ENCODE measurements at regions not wholly inside any gene's neighbourhood (a gene's known extent, or its start where the extent isn't known, plus 50 kb on each side); places are given as distances from the start of the nearest gene placed in this dataset.
A peak's percentile ranks its signal among the peaks of the same experiment; 100 is the strongest.

DNA sequence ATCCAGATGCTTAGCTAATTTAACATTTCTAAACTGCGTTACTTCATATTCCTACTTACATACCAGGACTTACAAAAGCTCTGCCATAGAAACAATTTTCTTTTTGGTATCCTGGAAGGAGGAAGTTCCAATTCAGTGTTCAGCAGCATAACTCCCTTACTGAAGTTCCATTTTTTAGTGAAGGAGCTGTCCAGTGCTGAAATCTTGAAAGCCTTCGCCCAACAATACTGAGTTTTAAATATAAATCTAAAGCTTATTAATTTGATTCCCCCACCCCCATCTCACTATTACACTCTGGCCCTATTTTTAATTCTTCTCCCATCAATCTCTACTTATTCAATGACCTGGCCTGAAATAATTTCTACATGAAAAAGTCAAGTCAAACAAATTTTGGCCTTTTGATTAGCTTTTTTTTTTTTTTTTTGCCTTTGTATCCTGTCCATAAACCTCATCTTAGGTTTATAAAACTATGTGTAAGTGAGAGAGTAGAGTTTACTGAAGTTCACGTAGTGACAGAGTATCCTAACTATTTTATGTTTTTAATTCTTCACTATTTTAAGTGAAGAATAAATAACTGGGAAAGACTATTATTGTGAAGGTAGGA is 323.0 kb upstream of the PLD5 start (continued):
- no peak for TF ChIP-seq BRD9 (IDR thresholded peaks at IDR 0.05; ENCODE audit: low read depth, partially characterized antibody)
- TF ChIP-seq MIER1 (IDR thresholded peaks at IDR 0.05; ENCODE audit: low read depth): peak; percentile 83
- peak; percentile 95 for TF ChIP-seq EHMT2 (IDR thresholded peaks at IDR 0.05)
- TF ChIP-seq PTBP1 (IDR thresholded peaks at IDR 0.05; ENCODE audit: low read depth, low read length): no peak
- no peak for TF ChIP-seq SIN3A (IDR thresholded peaks at IDR 0.05; ENCODE audit: borderline replicate concordance in 2 of 2, control insufficient read depth in 1 of 2, low read depth in 2 of 2, low read length in 2 of 2)

DNA sequence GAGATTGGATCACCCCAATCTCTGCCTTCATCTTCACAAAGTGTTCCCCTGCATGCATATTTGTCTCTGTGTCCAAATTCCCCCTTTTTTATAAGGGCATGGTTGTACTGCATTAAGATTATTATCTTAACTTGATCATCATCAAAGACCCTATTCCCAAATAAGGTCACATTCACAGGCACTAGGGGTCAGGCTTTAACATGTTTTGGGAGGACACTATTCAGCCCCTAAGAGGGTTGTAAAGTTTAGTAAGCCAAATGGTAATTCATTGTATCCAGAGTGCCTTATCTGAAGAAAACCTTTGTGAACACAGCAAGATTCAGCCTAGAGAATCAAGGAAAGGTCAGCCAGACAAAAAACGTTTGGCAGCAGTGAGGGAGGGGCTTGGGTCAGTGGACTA is 317.6 kb upstream of the PLD5 start:
- intact Hi-C loops (cut with micrococcal nuclease) (no loop called here), in situ Hi-C loops (cut with MboI) (loop anchor here (25.0 kb wide), 1 partner anchor 495 kb away; no protein-coding TSS in a partner anchor)
- no peaks in the 10 kb centered on the region for H3K36me3 ChIP-seq (ENCODE audit: control insufficient read depth, insufficient read depth, low read length)
- H3K4me1 ChIP-seq (replicated peaks in 1 of 2; ENCODE audit: control insufficient read depth in 2 of 2, insufficient read depth in 2 of 2, low read length in 2 of 2): no peaks in the 10 kb centered on the region
- no peak overlapping the region for H2AFZ ChIP-seq (ENCODE audit: low read depth, low read length)
- H4K20me1 ChIP-seq (replicated peaks; ENCODE audit: control insufficient read depth, insufficient read depth, low read length): no peaks in the 10 kb centered on the region
- ChIA-PET CTCF (ENCODE audit: low intra/inter-chr PET ratio) (no interaction called here), POLR2A (no interaction called here)
- no peak overlapping the region for H3K9ac ChIP-seq (ENCODE audit: insufficient read depth in 1 of 2, low read depth in 2 of 2, low read length in 2 of 2)
- H3K27me3 ChIP-seq (ENCODE audit: control insufficient read depth in 2 of 2, insufficient read depth in 2 of 2, low read length in 2 of 2): no peaks in the 10 kb centered on the region
- no peaks in the 10 kb centered on the region for H3K9me3 ChIP-seq (replicated peaks; ENCODE audit: control insufficient read depth, insufficient read depth, low read depth, low read length)
- TF ChIP-seq SETDB1 (IDR thresholded peaks at IDR 0.05; ENCODE audit: low read length): no peak
- TF ChIP-seq, protein P1, sequence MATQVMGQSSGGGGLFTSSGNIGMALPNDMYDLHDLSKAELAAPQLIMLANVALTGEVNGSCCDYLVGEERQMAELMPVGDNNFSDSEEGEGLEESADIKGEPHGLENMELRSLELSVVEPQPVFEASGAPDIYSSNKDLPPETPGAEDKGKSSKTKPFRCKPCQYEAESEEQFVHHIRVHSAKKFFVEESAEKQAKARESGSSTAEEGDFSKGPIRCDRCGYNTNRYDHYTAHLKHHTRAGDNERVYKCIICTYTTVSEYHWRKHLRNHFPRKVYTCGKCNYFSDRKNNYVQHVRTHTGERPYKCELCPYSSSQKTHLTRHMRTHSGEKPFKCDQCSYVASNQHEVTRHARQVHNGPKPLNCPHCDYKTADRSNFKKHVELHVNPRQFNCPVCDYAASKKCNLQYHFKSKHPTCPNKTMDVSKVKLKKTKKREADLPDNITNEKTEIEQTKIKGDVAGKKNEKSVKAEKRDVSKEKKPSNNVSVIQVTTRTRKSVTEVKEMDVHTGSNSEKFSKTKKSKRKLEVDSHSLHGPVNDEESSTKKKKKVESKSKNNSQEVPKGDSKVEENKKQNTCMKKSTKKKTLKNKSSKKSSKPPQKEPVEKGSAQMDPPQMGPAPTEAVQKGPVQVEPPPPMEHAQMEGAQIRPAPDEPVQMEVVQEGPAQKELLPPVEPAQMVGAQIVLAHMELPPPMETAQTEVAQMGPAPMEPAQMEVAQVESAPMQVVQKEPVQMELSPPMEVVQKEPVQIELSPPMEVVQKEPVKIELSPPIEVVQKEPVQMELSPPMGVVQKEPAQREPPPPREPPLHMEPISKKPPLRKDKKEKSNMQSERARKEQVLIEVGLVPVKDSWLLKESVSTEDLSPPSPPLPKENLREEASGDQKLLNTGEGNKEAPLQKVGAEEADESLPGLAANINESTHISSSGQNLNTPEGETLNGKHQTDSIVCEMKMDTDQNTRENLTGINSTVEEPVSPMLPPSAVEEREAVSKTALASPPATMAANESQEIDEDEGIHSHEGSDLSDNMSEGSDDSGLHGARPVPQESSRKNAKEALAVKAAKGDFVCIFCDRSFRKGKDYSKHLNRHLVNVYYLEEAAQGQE (IDR thresholded peaks at IDR 0.05; ENCODE audit: borderline replicate concordance): 0 out of 2 replicates have a peak, but pooled peaks have one; percentile 32
- TF ChIP-seq, protein P1 (CRISPR knock-in tag; IDR thresholded peaks at IDR 0.05; ENCODE audit: low read depth): no peak
- peak in 1 of 2 experiments; percentile 46; a peak in 2 of 4 replicates for TF ChIP-seq RAD21 (CRISPR knock-in tag; conservative IDR thresholded peaks at IDR 0.05 in 1 of 2, IDR thresholded peaks at IDR 0.05 in 1 of 2)
- TF ChIP-seq ZNF274 (IDR thresholded peaks at IDR 0.05; ENCODE audit: borderline replicate concordance, low read depth, low read length): no peak
- TF ChIP-seq, protein P2, sequence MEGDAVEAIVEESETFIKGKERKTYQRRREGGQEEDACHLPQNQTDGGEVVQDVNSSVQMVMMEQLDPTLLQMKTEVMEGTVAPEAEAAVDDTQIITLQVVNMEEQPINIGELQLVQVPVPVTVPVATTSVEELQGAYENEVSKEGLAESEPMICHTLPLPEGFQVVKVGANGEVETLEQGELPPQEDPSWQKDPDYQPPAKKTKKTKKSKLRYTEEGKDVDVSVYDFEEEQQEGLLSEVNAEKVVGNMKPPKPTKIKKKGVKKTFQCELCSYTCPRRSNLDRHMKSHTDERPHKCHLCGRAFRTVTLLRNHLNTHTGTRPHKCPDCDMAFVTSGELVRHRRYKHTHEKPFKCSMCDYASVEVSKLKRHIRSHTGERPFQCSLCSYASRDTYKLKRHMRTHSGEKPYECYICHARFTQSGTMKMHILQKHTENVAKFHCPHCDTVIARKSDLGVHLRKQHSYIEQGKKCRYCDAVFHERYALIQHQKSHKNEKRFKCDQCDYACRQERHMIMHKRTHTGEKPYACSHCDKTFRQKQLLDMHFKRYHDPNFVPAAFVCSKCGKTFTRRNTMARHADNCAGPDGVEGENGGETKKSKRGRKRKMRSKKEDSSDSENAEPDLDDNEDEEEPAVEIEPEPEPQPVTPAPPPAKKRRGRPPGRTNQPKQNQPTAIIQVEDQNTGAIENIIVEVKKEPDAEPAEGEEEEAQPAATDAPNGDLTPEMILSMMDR (IDR thresholded peaks at IDR 0.05 in 2 of 3, conservative IDR thresholded peaks at IDR 0.05 in 1 of 3; ENCODE audit: insufficient read depth in 2 of 3, low read depth in 1 of 3, low read length in 3 of 3): peak in 2 of 3 experiments; percentile 18 to 38; a peak in 2 of 6 replicates
- H3K27ac ChIP-seq (ENCODE audit: extremely low read depth, low read depth, low read length): no peak overlapping the region
- BruUV-seq (replicated peaks): no TSS peak
- WGBS (ENCODE audit: insufficient coverage, low coverage, missing lambda C conversion rate): 0% methylated on average over 1 of the region's 1 CpG
- FAIRE-seq (no peak), DNase-seq (ENCODE audit: extremely low read depth in 1 of 4, low spot score in 3 of 4) (peak in 1 of 4 experiments; percentile 9), ATAC-seq (no peak)
- H3K79me2 ChIP-seq (ENCODE audit: control insufficient read depth, insufficient read depth, low read length): no peaks in the 10 kb centered on the region
- no peak overlapping the region for H3K4me2 ChIP-seq (ENCODE audit: insufficient read depth, low read length)
- no peak overlapping the region for H3K4me3 ChIP-seq
- no peaks in the 10 kb centered on the region for H3K9me1 ChIP-seq (ENCODE audit: control insufficient read depth, insufficient read depth, low read length)

All from K562 (cell line).